ENCODE measurements at regions not wholly inside any gene's neighbourhood (a gene's known extent, or its start where the extent isn't known, plus 50 kb on each side); places are given as distances from the start of the nearest gene placed in this dataset.

DNA sequence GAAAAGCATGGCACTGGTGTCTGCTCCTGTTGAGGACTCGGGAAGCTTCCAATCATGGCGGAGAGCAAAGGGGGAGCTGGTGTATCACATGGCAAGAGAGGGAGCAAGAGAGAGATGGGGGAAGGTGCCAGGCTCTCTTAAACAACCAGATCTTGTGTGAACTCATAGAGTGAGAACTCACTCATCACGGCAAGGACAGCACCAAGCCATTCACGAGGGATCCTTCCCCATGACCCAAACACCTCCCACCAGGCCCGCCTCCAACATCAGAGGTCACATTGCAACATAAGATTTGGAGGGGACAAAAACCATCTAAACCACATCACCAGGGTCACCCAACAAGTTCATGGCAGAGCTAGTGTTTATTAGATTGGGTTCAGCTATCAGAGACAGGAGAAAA is 218.7 kb upstream of the BCOR start:
- DNase-seq (ENCODE audit: low read depth in 2 of 2) = no peak

GRCh38 chrX:40314070-40314469 is 216.3 kb upstream of the BCOR start:
- DNase-seq (ENCODE audit: low read depth in 2 of 2) = no peak

- DNase-seq (ENCODE audit: low read depth in 2 of 2) = no peak
Observed at GRCh38 chrX:40313269-40313668, 215.5 kb upstream of the BCOR start.

DNA sequence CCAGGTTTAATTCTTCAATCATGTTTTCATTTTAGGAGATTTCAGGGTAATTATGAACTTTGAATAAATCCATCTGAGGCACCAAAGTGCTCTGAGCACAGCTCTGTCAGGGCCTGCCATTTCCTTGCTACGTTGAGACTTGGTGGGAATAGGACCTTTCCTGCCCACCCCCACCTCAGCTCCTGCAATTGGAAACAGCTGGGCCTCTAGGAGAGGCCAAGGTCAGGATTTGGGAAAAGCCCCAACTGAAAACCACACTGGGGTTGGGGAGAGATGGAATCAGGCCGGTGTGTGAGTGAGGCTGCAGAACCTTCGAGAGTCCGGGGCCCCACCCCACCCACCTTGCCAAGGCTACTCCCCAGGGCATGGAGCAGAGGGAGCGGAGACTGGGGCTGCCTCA is 212.7 kb upstream of the BCOR start:
- DNase-seq (ENCODE audit: low read depth in 2 of 2) = no peak

- no peak for DNase-seq (ENCODE audit: low read depth in 2 of 2)
Observed at GRCh38 chrX:40310016-40310415, 212.3 kb upstream of the BCOR start.

DNA sequence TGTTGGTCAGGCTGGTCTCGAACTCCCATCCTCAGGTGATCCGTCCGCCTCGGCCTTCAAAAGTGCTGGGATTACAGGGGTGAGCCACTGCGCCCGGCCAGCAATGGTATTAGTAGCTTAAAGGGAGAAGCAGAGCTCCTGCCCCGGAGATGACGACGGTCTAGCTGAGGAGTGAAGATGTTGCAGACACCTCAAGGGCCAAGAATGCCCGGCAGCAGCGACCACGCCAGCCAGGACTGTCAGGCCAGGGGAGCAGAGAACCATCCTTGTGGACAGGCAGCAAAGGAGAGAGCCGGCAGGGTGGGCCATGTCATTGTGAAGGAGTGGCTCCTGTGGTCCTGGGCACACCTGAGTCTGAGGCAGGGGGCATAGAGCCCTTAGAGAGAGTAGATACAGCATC is 210.1 kb upstream of the BCOR start:
- DNase-seq (ENCODE audit: low read depth in 2 of 2) = no peak

DNA sequence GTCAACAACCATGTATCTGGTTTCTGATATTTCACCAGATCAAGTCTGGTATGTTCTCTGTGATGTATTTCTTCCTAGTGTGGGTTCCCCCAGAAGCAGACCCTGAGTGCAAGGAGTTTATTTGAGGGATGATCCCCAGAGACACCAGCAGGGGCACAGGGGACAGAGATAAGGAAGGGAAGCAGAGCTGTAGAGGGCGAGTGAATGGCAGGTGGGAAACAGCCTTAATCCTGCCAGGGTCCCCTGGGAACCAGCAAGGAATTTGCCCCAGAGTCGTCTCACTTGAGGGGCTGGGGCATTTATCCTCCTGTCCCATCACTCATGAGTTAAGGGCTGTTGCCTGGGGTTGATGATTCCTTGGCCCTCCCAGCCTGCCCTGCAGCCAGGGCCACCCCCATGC is 206.4 kb upstream of the BCOR start:
- DNase-seq (ENCODE audit: low read depth in 2 of 2) = no peak

DNA sequence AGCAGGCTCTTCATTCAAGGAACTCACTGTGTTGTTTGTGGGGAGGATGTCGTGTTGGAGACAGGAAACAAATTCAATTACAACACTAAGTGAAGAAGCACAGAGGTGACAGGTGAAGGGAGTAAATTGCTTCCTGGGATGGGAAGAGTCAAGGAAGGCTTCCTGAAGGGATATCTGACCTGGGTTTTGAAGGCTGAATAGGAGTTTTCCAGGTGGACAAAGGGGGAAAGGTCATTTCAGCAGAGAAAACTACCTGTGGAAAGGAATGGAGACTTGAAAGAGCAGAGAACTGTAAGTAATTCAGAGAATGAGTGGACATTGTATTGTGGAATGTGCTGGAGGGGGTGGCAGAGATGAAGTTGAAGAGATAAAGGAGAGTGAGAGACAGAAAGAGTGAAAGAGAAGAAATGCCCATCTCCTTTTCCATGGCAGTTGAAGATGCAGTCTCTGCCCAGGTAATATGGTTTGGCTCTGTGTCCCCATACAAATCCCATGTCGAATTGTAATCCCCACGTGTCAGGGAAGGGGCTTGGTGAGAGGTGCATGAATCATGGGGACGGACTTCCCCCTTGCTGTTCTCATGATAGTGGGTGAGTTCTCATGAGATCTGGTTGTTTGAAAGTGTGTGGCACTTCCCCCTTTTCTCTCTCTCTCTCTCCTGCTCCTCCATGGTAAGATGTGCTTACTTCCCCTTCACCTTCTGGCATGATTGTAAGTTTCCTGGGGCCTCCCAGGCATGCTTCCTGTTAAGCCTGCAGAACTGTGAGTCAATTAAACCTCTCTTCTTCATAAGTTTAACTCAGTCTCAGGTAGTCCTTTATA is 205.7 kb upstream of the BCOR start:
- DNase-seq (ENCODE audit: low read depth in 2 of 2) = no peak

GRCh38 chrX:40300286-40300890 is 202.6 kb upstream of the BCOR start:
- DNase-seq (ENCODE audit: low read depth in 2 of 2) = no peak

GRCh38 chrX:40299641-40300046 is 201.9 kb upstream of the BCOR start:
- DNase-seq (ENCODE audit: low read depth in 2 of 2) = no peak

DNA sequence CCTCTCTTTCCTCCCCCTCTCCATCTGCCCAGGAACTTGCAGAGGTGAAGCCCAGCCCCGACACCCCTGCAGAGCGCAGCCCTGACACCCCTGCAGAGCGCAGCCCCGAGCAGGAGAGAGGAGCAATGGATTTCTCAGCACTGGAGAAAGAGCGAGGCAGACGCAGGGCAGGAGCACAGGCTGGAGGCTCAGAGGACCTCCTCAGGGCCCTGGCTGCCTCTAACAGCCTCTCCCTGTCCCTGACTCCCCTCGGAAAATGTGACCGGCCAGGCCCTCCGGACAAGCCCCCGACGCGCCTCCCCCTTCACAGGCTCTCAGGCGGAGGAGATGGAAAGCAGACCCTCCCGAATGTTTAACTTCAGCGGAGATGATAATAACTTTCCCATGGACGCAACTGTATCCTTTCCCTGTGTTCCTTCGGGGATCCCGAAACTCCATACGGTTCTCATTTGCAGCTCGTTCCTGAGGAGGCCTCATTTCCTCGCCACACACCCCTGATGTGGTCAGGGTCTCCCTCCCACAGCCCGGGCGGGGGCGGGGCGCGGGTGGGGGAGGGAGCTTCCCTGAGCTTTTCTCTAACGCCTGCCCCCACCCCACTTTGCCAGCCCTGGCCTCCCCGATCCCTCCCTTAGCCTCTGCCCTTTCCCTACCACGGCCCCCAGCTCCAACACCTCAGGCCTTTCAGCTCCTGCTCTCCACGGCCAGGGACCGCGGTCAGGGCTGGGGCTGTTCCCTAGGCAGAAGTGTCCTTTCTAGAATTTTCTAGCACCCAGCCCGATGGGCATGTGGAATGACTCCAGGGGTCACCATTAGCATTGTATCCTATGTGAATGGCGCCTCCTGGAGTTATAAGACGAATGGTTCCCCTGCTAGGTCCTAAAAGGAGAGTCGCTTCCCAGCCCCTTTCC is 201.1 kb upstream of the BCOR start:
- no peak for DNase-seq (ENCODE audit: low read depth in 2 of 2)

- DNase-seq (ENCODE audit: low read depth in 2 of 2) = no peak
Observed at GRCh38 chrX:40298069-40298468, 200.3 kb upstream of the BCOR start.

- DNase-seq (ENCODE audit: low read depth in 2 of 2) = no peak
Observed at GRCh38 chrX:40291553-40291952, 193.8 kb upstream of the BCOR start.

DNA sequence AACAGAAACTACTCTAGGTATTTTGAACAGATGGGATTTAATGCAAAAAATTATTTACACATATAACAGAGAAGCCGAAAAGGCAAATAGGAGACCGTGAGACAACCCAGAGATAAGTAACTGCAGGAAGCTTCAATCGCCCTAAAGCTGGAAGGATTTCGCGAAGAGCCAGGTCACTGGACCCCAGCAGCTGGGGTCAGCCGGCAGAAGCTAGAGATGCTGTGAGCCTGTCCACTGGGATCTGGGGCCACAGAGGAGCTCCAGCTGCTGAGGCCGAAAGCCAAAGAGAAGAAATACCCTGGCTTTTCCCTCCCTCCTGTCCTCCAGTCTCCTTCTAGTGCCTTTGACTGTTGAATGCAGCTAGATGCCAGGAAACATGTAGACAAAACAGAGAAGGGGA is 192.8 kb upstream of the BCOR start:
- no peak for DNase-seq (ENCODE audit: low read depth in 2 of 2)

DNA sequence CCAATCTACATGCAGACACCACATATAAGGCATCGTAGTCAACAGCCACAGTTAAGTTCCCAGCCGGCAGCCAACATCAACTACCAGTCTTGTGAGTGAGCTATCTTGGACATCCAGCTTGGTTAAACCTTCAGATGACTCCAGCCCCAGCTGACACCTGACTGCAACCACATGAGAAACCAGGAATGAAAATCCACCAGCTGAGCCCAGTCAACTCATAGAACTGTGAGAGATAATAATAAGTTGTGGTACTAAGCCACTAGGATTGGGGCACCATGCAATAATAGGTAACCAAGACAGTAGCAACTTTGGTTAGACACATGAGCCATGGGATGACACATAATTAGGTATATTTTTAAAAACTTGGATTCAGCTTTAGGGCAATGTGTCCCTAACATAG is 188.1 kb upstream of the BCOR start:
- no peak for DNase-seq (ENCODE audit: low read depth in 2 of 2)

GRCh38 chrX:40284852-40285251 is 187.1 kb upstream of the BCOR start:
- DNase-seq (ENCODE audit: low read depth in 2 of 2) = no peak

DNA sequence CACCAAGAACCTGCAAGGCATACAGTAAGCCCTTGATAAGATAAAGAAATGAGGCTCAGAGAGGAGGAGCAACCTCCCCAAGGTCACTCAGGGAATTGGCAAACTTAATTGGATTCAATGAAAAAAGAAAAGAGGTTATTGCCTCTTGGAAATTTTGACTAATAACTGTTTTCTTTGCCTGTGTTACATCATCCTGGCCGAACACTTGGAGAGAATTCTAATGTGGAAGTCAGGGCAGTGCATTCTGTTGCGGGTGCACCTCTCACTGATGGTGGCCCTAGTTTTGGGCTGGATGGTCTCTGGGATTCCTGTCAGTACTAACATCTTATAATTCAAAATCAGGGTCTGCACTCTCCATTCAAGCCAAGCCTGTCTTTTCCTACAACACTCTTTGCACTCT is 186.2 kb upstream of the BCOR start:
- no peak for DNase-seq (ENCODE audit: low read depth in 2 of 2)

GRCh38 chrX:40282946-40283660 is 185.3 kb upstream of the BCOR start:
- no peak for DNase-seq (ENCODE audit: low read depth in 2 of 2)

- no peak for DNase-seq (ENCODE audit: low read depth in 2 of 2)
Observed at GRCh38 chrX:40282348-40282747, 184.6 kb upstream of the BCOR start.

- no peak for DNase-seq (ENCODE audit: low read depth in 2 of 2)
Observed at GRCh38 chrX:40281336-40282005, 183.7 kb upstream of the BCOR start.

DNA sequence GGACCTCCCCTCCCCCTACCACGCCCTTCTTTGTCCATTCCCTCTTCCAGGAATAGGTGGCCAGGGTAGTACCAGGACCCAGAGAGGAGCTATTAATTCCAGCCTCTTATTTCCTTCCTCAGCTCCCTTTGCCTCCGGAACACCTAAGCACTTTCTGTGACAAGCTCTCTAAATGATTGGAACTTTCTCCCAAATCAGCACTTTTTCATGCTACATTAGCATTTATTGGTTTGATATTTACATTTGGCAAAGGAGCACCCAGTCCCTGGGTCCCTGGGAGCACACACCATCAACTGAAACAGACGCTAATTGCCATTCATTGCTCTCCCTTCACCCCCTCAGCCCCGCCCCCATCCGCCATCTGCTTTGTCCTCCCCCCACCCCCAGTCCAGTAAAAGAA is 182.0 kb upstream of the BCOR start:
- DNase-seq (ENCODE audit: low read depth in 2 of 2) = no peak

GRCh38 chrX:40279091-40279430 is 181.3 kb upstream of the BCOR start:
- DNase-seq (ENCODE audit: low read depth in 2 of 2) = no peak
